B cell (primary cell): ENCODE measurements at regions not wholly inside any gene's neighbourhood (a gene's known extent, or its start where the extent isn't known, plus 50 kb on each side); places are given as distances from the start of the nearest gene placed in this dataset.

Experiments
- CTCF ChIP-seq: fragments of 200-600 bp; IDR thresholded peaks from one replicate; pipeline ENCODE4 v1.8.0; 2022; ENCODE audit warnings: antibody characterized with exemption, mild to moderate bottlenecking
- EZH2 ChIP-seq: IDR thresholded peaks from 2 replicates; pipeline ENCODE4 v1.6.1; 2012; ENCODE audit warnings: borderline replicate concordance, low read depth, mild to moderate bottlenecking, moderate library complexity, low read length; ENCODE audit not compliant: insufficient read depth, poor library complexity, severe bottlenecking

DNA sequence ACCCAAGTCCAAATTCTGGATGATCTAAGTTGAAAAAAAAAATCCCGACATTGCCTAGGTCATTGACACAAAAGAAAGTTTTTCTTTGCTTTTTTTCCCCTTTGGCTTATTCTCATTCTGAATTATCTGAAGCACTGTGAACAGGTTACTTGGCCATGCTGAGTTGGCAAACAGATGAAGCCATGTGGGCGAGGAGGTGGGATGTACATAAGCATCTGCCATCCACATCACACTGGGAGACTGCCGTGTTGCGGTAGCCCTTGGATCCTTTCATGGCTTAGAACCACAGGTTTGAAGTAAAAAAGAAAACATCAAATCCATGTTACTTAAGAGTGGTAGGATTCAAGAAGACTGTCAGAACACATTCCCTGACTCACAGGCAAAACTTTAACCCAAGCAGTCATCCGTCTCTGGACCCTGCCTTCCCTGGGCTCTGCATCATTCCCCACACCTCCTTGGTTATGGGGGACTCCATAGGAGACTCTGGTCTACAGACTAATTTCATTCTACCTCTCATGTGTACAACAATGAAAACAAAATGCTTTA, 242.5 kb upstream of the SERP2 start:
- TF ChIP-seq CTCF (no peak), EZH2 (no peak)
